ENCODE measurements at regions not wholly inside any gene's neighbourhood (a gene's known extent, or its start where the extent isn't known, plus 50 kb on each side); places are given as distances from the start of the nearest gene placed in this dataset.

DNA sequence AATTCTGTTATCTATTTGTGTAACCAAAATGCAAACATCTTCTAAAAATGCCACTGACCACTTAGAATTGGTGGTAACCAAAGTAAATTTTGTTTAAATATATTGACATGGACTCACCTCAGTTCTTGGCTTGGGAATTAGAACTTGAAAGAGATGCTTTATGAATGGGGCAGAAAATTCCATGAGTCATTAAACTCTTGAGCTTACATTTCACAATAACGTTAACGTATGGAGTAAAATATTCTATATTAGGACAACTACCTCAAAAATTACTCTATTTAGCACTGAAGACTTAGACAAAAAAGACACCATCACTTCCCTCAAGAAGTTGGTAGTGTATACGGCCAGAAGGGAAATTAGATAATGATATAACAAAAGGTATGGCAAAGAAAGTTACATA, 752.2 kb upstream of the MARCKS start:
- Histone ChIP-seq H2AFZ (ENCODE audit: low read depth, low read length, poor library complexity, severe bottlenecking) (no peak overlapping the region), H3K4me1 (ENCODE audit: control insufficient read depth in 1 of 2, insufficient read depth in 2 of 2, low read length in 2 of 2) (no peaks in the 10 kb centered on the region), H3K79me2 (ENCODE audit: insufficient read depth, low read length) (no peaks in the 10 kb centered on the region), H4K20me1 (ENCODE audit: insufficient read depth) (no peaks in the 10 kb centered on the region), H3K27ac (ENCODE audit: low read depth, low read length) (no peak overlapping the region), H3K27me3 (ENCODE audit: insufficient read depth, low read length) (no peaks in the 10 kb centered on the region), H3K36me3 (ENCODE audit: control insufficient read depth in 1 of 2, insufficient read depth in 2 of 2, low read length in 2 of 2) (no peaks in the 10 kb centered on the region), H3K4me2 (ENCODE audit: low read length) (no peak overlapping the region), H3K9me2 (ENCODE audit: insufficient read depth) (no peaks in the 10 kb centered on the region), H3K9ac (ENCODE audit: low read length) (no peak overlapping the region), H3K4me3 (replicated peaks in 1 of 2; ENCODE audit: low read depth in 1 of 2, low read length in 2 of 2) (no peak overlapping the region), H3K9me3 (ENCODE audit: control insufficient read depth in 1 of 2, insufficient read depth in 1 of 2, low read depth in 1 of 2, low read length in 2 of 2) (no peaks in the 10 kb centered on the region)
- CTCF ChIA-PET, result no interaction called here
- no TSS peak for BruUV-seq (replicated peaks)
- no peak for ATAC-seq
- TF ChIP-seq, protein P1, sequence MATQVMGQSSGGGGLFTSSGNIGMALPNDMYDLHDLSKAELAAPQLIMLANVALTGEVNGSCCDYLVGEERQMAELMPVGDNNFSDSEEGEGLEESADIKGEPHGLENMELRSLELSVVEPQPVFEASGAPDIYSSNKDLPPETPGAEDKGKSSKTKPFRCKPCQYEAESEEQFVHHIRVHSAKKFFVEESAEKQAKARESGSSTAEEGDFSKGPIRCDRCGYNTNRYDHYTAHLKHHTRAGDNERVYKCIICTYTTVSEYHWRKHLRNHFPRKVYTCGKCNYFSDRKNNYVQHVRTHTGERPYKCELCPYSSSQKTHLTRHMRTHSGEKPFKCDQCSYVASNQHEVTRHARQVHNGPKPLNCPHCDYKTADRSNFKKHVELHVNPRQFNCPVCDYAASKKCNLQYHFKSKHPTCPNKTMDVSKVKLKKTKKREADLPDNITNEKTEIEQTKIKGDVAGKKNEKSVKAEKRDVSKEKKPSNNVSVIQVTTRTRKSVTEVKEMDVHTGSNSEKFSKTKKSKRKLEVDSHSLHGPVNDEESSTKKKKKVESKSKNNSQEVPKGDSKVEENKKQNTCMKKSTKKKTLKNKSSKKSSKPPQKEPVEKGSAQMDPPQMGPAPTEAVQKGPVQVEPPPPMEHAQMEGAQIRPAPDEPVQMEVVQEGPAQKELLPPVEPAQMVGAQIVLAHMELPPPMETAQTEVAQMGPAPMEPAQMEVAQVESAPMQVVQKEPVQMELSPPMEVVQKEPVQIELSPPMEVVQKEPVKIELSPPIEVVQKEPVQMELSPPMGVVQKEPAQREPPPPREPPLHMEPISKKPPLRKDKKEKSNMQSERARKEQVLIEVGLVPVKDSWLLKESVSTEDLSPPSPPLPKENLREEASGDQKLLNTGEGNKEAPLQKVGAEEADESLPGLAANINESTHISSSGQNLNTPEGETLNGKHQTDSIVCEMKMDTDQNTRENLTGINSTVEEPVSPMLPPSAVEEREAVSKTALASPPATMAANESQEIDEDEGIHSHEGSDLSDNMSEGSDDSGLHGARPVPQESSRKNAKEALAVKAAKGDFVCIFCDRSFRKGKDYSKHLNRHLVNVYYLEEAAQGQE (IDR thresholded peaks at IDR 0.05; ENCODE audit: low read depth), result no peak
- TF ChIP-seq EGR1 (IDR thresholded peaks at IDR 0.05; ENCODE audit: low read depth) (no peak), YY1 (IDR thresholded peaks at IDR 0.05; ENCODE audit: extremely low read depth, insufficient replicate concordance, low read depth, low read length) (no peak)
- POLR2A ChIA-PET, result no interaction called here
- intact Hi-C loops (cut with micrococcal nuclease), result no loop called here
- RAD21 ChIA-PET (ENCODE audit: low non-redundant PET in 1 of 2, low total read pairs in 2 of 2, uncharacterized antibody in 2 of 2, unreplicated experiment in 2 of 2), result no interaction called here
- DNase-seq (ENCODE audit: low read depth, low spot score), result no peak

DNA sequence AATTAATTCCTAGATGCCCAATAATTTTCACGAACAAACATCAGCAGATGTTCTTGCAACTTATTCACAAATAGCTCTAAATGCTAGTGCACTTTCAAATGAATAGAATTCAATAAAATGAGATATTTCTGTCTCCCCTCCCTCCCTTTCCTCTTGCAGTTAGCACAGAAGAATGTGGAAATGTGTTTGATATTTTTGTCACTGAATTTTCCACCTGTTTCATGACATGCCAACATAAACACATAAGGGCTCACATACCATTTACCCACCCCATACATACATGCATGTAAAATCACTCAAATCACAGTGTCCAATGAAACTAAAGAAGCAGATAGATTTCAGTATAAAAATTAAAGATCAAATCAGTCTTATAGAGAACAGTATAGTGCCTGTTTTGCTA, 746.9 kb upstream of the MARCKS start:
- H3K9me3 ChIP-seq (ENCODE audit: control insufficient read depth in 1 of 2, insufficient read depth in 1 of 2, low read depth in 1 of 2, low read length in 2 of 2), result no peaks in the 10 kb centered on the region
- BruUV-seq (replicated peaks), result no TSS peak
- no peak overlapping the region for H2AFZ ChIP-seq (ENCODE audit: low read depth, low read length, poor library complexity, severe bottlenecking)
- POLR2A ChIA-PET, result no interaction called here
- H3K4me2 ChIP-seq (ENCODE audit: low read length), result no peak overlapping the region
- H3K9me2 ChIP-seq (ENCODE audit: insufficient read depth), result no peaks in the 10 kb centered on the region
- TF ChIP-seq, protein P2, sequence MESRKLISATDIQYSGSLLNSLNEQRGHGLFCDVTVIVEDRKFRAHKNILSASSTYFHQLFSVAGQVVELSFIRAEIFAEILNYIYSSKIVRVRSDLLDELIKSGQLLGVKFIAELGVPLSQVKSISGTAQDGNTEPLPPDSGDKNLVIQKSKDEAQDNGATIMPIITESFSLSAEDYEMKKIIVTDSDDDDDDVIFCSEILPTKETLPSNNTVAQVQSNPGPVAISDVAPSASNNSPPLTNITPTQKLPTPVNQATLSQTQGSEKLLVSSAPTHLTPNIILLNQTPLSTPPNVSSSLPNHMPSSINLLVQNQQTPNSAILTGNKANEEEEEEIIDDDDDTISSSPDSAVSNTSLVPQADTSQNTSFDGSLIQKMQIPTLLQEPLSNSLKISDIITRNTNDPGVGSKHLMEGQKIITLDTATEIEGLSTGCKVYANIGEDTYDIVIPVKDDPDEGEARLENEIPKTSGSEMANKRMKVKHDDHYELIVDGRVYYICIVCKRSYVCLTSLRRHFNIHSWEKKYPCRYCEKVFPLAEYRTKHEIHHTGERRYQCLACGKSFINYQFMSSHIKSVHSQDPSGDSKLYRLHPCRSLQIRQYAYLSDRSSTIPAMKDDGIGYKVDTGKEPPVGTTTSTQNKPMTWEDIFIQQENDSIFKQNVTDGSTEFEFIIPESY (IDR thresholded peaks at IDR 0.05; ENCODE audit: extremely low read depth, insufficient replicate concordance, low read length), result no peak
- TF ChIP-seq EGR1 (IDR thresholded peaks at IDR 0.05; ENCODE audit: low read depth) (no peak), CBX3 (IDR thresholded peaks at IDR 0.05; ENCODE audit: low read depth) (no peak), RAD21 (IDR thresholded peaks at IDR 0.05; ENCODE audit: low read depth) (no peak), JUND (IDR thresholded peaks at IDR 0.05) (no peak), POLR2A (IDR thresholded peaks at IDR 0.05; ENCODE audit: borderline replicate concordance, extremely low read depth, insufficient read depth, insufficient read length) (no peak)
- TF ChIP-seq, protein P3, sequence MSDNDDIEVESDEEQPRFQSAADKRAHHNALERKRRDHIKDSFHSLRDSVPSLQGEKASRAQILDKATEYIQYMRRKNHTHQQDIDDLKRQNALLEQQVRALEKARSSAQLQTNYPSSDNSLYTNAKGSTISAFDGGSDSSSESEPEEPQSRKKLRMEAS (IDR thresholded peaks at IDR 0.05), result no peak
- TF ChIP-seq, protein P4, sequence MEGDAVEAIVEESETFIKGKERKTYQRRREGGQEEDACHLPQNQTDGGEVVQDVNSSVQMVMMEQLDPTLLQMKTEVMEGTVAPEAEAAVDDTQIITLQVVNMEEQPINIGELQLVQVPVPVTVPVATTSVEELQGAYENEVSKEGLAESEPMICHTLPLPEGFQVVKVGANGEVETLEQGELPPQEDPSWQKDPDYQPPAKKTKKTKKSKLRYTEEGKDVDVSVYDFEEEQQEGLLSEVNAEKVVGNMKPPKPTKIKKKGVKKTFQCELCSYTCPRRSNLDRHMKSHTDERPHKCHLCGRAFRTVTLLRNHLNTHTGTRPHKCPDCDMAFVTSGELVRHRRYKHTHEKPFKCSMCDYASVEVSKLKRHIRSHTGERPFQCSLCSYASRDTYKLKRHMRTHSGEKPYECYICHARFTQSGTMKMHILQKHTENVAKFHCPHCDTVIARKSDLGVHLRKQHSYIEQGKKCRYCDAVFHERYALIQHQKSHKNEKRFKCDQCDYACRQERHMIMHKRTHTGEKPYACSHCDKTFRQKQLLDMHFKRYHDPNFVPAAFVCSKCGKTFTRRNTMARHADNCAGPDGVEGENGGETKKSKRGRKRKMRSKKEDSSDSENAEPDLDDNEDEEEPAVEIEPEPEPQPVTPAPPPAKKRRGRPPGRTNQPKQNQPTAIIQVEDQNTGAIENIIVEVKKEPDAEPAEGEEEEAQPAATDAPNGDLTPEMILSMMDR (IDR thresholded peaks at IDR 0.05 in 2 of 3, conservative IDR thresholded peaks at IDR 0.05 in 1 of 3; ENCODE audit: borderline replicate concordance in 1 of 3, insufficient read depth in 1 of 3, low read depth in 2 of 3, low read length in 2 of 3), result no peak
- ATAC-seq (no peak), DNase-seq (ENCODE audit: low read depth, low spot score) (no peak)
- H3K9ac ChIP-seq (ENCODE audit: low read length), result no peak overlapping the region
- no peaks in the 10 kb centered on the region for H3K4me1 ChIP-seq (ENCODE audit: control insufficient read depth in 1 of 2, insufficient read depth in 2 of 2, low read length in 2 of 2)
- no peaks in the 10 kb centered on the region for H3K36me3 ChIP-seq (ENCODE audit: control insufficient read depth in 1 of 2, insufficient read depth in 2 of 2, low read length in 2 of 2)
- no peaks in the 10 kb centered on the region for H3K27me3 ChIP-seq (ENCODE audit: insufficient read depth, low read length)
- H3K79me2 ChIP-seq (ENCODE audit: insufficient read depth, low read length), result no peaks in the 10 kb centered on the region
- no peaks in the 10 kb centered on the region for H4K20me1 ChIP-seq (ENCODE audit: insufficient read depth)
- CTCF ChIA-PET, result no interaction called here
- no peak overlapping the region for H3K27ac ChIP-seq (ENCODE audit: low read depth, low read length)
- H3K4me3 ChIP-seq (replicated peaks in 1 of 2; ENCODE audit: low read depth in 1 of 2, low read length in 2 of 2), result no peak overlapping the region
- RAD21 ChIA-PET (ENCODE audit: low non-redundant PET in 1 of 2, low total read pairs in 2 of 2, uncharacterized antibody in 2 of 2, unreplicated experiment in 2 of 2), result no interaction called here
- intact Hi-C loops (cut with micrococcal nuclease), result no loop called here
